HepG2 (cell line): ENCODE measurements at regions not wholly inside any gene's neighbourhood (a gene's known extent, or its start where the extent isn't known, plus 50 kb on each side); places are given as distances from the start of the nearest gene placed in this dataset.

Source experiments
- CEBPB ChIP-seq: IDR thresholded peaks from 2 replicates; pipeline ENCODE4 v1.6.1; 2011; ENCODE audit warnings: low read depth, low read length, improper control_type of control experiment, borderline replicate concordance
- HOMEZ ChIP-seq: IDR thresholded peaks from 2 replicates; pipeline ENCODE4 v1.6.1; 2016; ENCODE audit warnings: low read depth
- JUND ChIP-seq: sonication (generic); formaldehyde crosslinking; IDR thresholded peaks from 2 replicates; pipeline ENCODE4 v1.8.0; 2022; ENCODE audit warnings: mild to moderate bottlenecking, missing genetic modification reagents
- MAFK ChIP-seq, 2 experiments: IDR thresholded peaks in 1 of 2; conservative IDR thresholded peaks in 1 of 2; 2 replicates each; pipeline ENCODE4 v1.6.1; 2011; ENCODE audit warnings: improper control_type of control experiment in 2 of 2, low read length in 2 of 2
- MXI1 ChIP-seq: IDR thresholded peaks from 3 replicates; pipeline ENCODE4 v1.6.1; 2012; ENCODE audit warnings: low read depth, low read length, inconsistent platforms, borderline replicate concordance
- NR3C1 ChIP-seq: sonication (generic); formaldehyde crosslinking; IDR thresholded peaks from 2 replicates; pipeline ENCODE4 v1.4.0; 2020; ENCODE audit warnings: missing genetic modification reagents
- PRMT3 ChIP-seq: sonication (generic); formaldehyde crosslinking; IDR thresholded peaks from 2 replicates; pipeline ENCODE4 v1.8.1; 2022; ENCODE audit warnings: low read depth, mild to moderate bottlenecking, moderate library complexity, missing genetic modification reagents, borderline replicate concordance
- REPIN1 ChIP-seq: sonication (generic); formaldehyde crosslinking; IDR thresholded peaks from 2 replicates; pipeline ENCODE4 v1.8.0; 2022; ENCODE audit warnings: missing genetic modification reagents, low read depth, mild to moderate bottlenecking, borderline replicate concordance
- REST ChIP-seq, 2 experiments: IDR thresholded peaks; 2 replicates each; pipeline ENCODE4 v1.6.1; 2011 to 2012; ENCODE audit warnings: low read length in 2 of 2, borderline replicate concordance in 1 of 2, low read depth in 1 of 2, mild to moderate bottlenecking in 1 of 2, moderate library complexity in 1 of 2
- SIN3A ChIP-seq: IDR thresholded peaks from 2 replicates; pipeline ENCODE4 v1.6.1; 2011; ENCODE audit warnings: low read depth, mild to moderate bottlenecking, control low read depth, low read length, borderline replicate concordance
- TCF12 ChIP-seq, 2 experiments: fragments of 450-650 bp in 1 of 2; sonication (generic) in 1 of 2; formaldehyde crosslinking in 1 of 2; IDR thresholded peaks; 2 replicates each; pipeline versions ENCODE4 v1.6.1 to v1.8.0; 2017 to 2022; ENCODE audit warnings: antibody characterized with exemption in 1 of 2, mild to moderate bottlenecking in 1 of 2, missing genetic modification reagents in 1 of 2, moderate library complexity in 1 of 2
- ZIK1 ChIP-seq: sonication (generic); formaldehyde crosslinking; IDR thresholded peaks from 2 replicates; pipeline ENCODE4 v1.5.0; 2020; ENCODE audit warnings: mild to moderate bottlenecking, low read depth, missing genetic modification reagents, borderline replicate concordance
- ZNF331 ChIP-seq: sonication (generic); formaldehyde crosslinking; IDR thresholded peaks from 2 replicates; pipeline ENCODE4 v1.4.0; 2020; ENCODE audit warnings: missing genetic modification reagents
- ZNF580 ChIP-seq: IDR thresholded peaks from 2 replicates; pipeline ENCODE4 v1.6.1; 2016; ENCODE audit warnings: low read depth, borderline replicate concordance

GRCh38 chr13:104773775-104774174 lies 1707.6 kb upstream of the SLC10A2 start:
- TF ChIP-seq MAFK (conservative IDR thresholded peaks at IDR 0.05 in 1 of 2, IDR thresholded peaks at IDR 0.05 in 1 of 2; ENCODE audit: low read length in 2 of 2) (no peak), REPIN1 (CRISPR knock-in tag) (no peak), ZNF331 (CRISPR knock-in tag) (no peak), TCF12 (IDR thresholded peaks at IDR 0.05) (no peak), TCF12 (CRISPR knock-in tag; IDR thresholded peaks at IDR 0.05) (no peak), PRMT3 (CRISPR knock-in tag) (no peak), JUND (CRISPR knock-in tag) (no peak), REST (IDR thresholded peaks at IDR 0.05; ENCODE audit: borderline replicate concordance in 1 of 2, low read depth in 1 of 2, low read length in 2 of 2) (no peak), HOMEZ (CRISPR knock-in tag) (no peak), CEBPB (no peak), MXI1 (no peak), NR3C1 (CRISPR knock-in tag) (no peak), SIN3A (no peak), ZIK1 (CRISPR knock-in tag) (no peak), ZNF580 (CRISPR knock-in tag) (no peak)
